Endothelial cell of umbilical vein (primary cell): ENCODE measurements at regions not wholly inside any gene's neighbourhood (a gene's known extent, or its start where the extent isn't known, plus 50 kb on each side); places are given as distances from the start of the nearest gene placed in this dataset.

Experiments used
- BruUV-seq: library from RNA; stranded (reverse); fragments of 400-500 nt; replicated peaks from 2 replicates; lab custom pipeline; 2021; lab: Mats Ljungman, UMichigan
- CTCF ChIA-PET: fragments of 300-600, 350-600 bp; sonication (Branson Sonifier 250); formaldehyde crosslinking; loops from one replicate; lab custom pipeline; 2021; ENCODE audit warnings: antibody characterized with exemption, inconsistent platforms; lab: Charles Lee
- POLR2A ChIA-PET: fragments of 300-600, 350-600 bp; sonication (Branson Sonifier 250); formaldehyde crosslinking; loops from one replicate; lab custom pipeline; 2021; ENCODE audit warnings: antibody characterized with exemption, inconsistent platforms; lab: Charles Lee
- DNase-seq: peaks from one replicate; pipeline ENCODE4 v3.0.0-alpha.2; 2011; ENCODE audit warnings: low read depth, low spot score
- FAIRE-seq: peaks from 2 replicates; lab custom pipeline; 2011; peaks lifted over from hg19 to GRCh38; lab: Jason Lieb, UNC
- H2AFZ ChIP-seq: 2 replicates; pipeline ENCODE4 v1.6.0; 2012; ENCODE audit warnings: low read depth, low read length, control low read depth, inconsistent platforms
- H3K27ac ChIP-seq: 2 replicates; pipeline ENCODE4 v1.5.1; 2011; ENCODE audit warnings: low read depth, mild to moderate bottlenecking, control low read depth, low read length, moderate library complexity; ENCODE audit not compliant: insufficient read depth
- H3K27me3 ChIP-seq, 2 experiments: 2 replicates each; pipeline versions ENCODE4 v1.6.0 to v1.6.1; 2011; ENCODE audit warnings: low read length in 2 of 2, mixed read lengths in 1 of 2; ENCODE audit not compliant: control insufficient read depth in 2 of 2, insufficient read depth in 2 of 2
- H3K36me3 ChIP-seq, 2 experiments: 2 replicates in 1 of 2; 3 replicates in 1 of 2; pipeline ENCODE4 v1.5.1; 2011; ENCODE audit warnings: low read length in 2 of 2, mild to moderate bottlenecking in 1 of 2, moderate library complexity in 1 of 2; ENCODE audit not compliant: control insufficient read depth in 2 of 2, insufficient read depth in 2 of 2; ENCODE audit errors: extremely low read depth in 1 of 2
- H3K4me1 ChIP-seq: 3 replicates; pipeline ENCODE4 v1.5.1; 2011; ENCODE audit warnings: mild to moderate bottlenecking, low read length; ENCODE audit not compliant: control insufficient read depth, insufficient read depth; ENCODE audit errors: extremely low read depth
- H3K4me2 ChIP-seq: 2 replicates; pipeline ENCODE4 v1.6.1; 2011; ENCODE audit warnings: low read length, control low read depth, mixed read lengths; ENCODE audit not compliant: insufficient read depth
- H3K4me3 ChIP-seq, 3 experiments: fragments of 200-600 bp in 1 of 3; sonication (generic), shearing (Covaris generic) in 1 of 3; replicated peaks in 1 of 3; 2 replicates each; pipeline ENCODE4 v1.5.1; 2011 to 2016; ENCODE audit warnings: control low read depth in 3 of 3, low read length in 3 of 3, mild to moderate bottlenecking in 2 of 3, inconsistent platforms in 1 of 3, low read depth in 1 of 3, moderate library complexity in 1 of 3; ENCODE audit not compliant: insufficient read depth in 1 of 3
- H3K79me2 ChIP-seq: 2 replicates; pipeline ENCODE4 v1.6.0; 2012; ENCODE audit warnings: low read length, inconsistent platforms; ENCODE audit not compliant: control insufficient read depth, insufficient read depth
- H3K9ac ChIP-seq: replicated peaks from 2 replicates; pipeline ENCODE3; 2011; ENCODE audit warnings: low read length, control low read depth; ENCODE audit not compliant: insufficient read depth; ENCODE audit errors: extremely low read depth
- H3K9me1 ChIP-seq: replicated peaks from 3 replicates; pipeline ENCODE4 v1.6.0; 2011; ENCODE audit warnings: mild to moderate bottlenecking, low read length; ENCODE audit not compliant: control insufficient read depth, insufficient read depth; ENCODE audit errors: extremely low read depth
- H3K9me3 ChIP-seq: replicated peaks from 2 replicates; pipeline ENCODE4 v1.5.1; 2012; ENCODE audit warnings: low read length, inconsistent platforms; ENCODE audit not compliant: control insufficient read depth, insufficient read depth
- H4K20me1 ChIP-seq: replicated peaks from 2 replicates; pipeline ENCODE3; 2011; ENCODE audit warnings: mild to moderate bottlenecking, low read length; ENCODE audit not compliant: control insufficient read depth, insufficient read depth; ENCODE audit errors: extremely low read depth
- CTCF ChIP-seq, 2 donors: IDR thresholded peaks; 1 replicate in 1 of 2; 2 replicates in 1 of 2; pipeline ENCODE4 v1.5.1; 2011; ENCODE audit warnings: low read length in 2 of 2, mild to moderate bottlenecking in 2 of 2, moderate library complexity in 2 of 2, control low read depth in 1 of 2, inconsistent platforms in 1 of 2, low read depth in 1 of 2; ENCODE audit not compliant: insufficient read depth in 1 of 2; ENCODE audit errors: extremely low read depth in 1 of 2
- EZH2 ChIP-seq: IDR thresholded peaks from 2 replicates; pipeline ENCODE4 v1.6.1; 2012; ENCODE audit warnings: borderline replicate concordance, low read depth, mild to moderate bottlenecking, moderate library complexity, low read length, inconsistent platforms; ENCODE audit not compliant: severe bottlenecking
- FOS ChIP-seq: IDR thresholded peaks from 2 replicates; pipeline ENCODE4 v1.6.1; 2011; ENCODE audit warnings: mild to moderate bottlenecking, low read length, moderate library complexity, borderline replicate concordance; ENCODE audit not compliant: insufficient read depth
- GATA2 ChIP-seq: IDR thresholded peaks from 2 replicates; pipeline ENCODE4 v1.7.0; 2011; ENCODE audit warnings: low read depth, mild to moderate bottlenecking, moderate library complexity, mixed read lengths, low read length; ENCODE audit not compliant: insufficient read length, insufficient read depth
- JUN ChIP-seq: IDR thresholded peaks from 2 replicates; pipeline ENCODE4 v1.6.1; 2011; ENCODE audit warnings: borderline replicate concordance, low read depth; ENCODE audit not compliant: insufficient read length, insufficient read depth
- MAX ChIP-seq: IDR thresholded peaks from 2 replicates; pipeline ENCODE4 v1.6.1; 2011; ENCODE audit not compliant: insufficient read depth, insufficient read length
- MYC ChIP-seq: IDR thresholded peaks from one replicate; pipeline ENCODE4 v1.6.1; 2011; ENCODE audit warnings: mild to moderate bottlenecking, low read depth, low read length
- POLR2A ChIP-seq: IDR thresholded peaks from 2 replicates; pipeline ENCODE4 v1.6.1; 2012; ENCODE audit warnings: low read depth, mild to moderate bottlenecking, control low read depth, low read length
- POLR2AphosphoS5 ChIP-seq: IDR thresholded peaks from 2 replicates; pipeline ENCODE4 v1.6.1; 2012; ENCODE audit warnings: low read depth, mild to moderate bottlenecking, control low read depth, low read length, moderate library complexity; ENCODE audit not compliant: insufficient read depth
- dilution Hi-C: fragments of 300-500 bp; cut with MboI; formaldehyde crosslinking; loops from one replicate; pipeline ENCODE4 v1.15.0; 2019; ENCODE audit warnings: low sequenced_read_pairs; ENCODE audit not compliant: extremely low pct_ligation_motif_present
- intact Hi-C: fragments of 100-400 bp; cut with micrococcal nuclease; formaldehyde crosslinking; loops from one replicate; pipeline ENCODE4 v1.10.0; 2022

DNA sequence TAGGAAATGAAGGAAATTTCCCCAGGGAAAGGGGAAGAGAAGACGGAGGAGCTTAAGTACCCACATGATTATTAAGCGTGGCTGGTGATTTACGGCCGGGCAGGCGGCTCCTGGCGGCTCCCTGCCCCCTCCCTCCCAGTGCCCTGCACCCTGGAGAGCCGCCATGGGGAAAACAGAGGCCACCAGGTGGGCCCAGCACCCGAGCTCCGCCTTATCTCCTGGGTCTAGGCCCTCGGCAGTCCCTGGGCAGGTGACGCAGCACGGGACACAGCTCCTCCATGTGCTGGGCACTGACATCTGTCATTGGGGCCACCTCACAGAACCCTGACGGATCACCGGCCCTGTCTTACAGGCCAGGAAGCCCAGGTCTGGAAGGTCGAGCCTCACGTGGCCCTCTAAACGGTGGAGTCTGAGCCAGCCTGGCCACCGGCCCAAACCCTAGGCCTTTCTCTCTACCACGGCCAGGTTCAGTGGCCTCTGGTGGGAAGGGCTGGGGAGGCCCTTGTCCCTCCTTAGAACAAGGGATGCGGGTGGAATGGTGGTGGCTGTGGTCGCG lies 60.2 kb upstream of the PPARA start:
- ChIA-PET CTCF (interaction anchor here (2.2 to 3.3 kb wide), 3 partner anchors 27 to 93 kb away, joined by 10 to 61 read pairs (median 13); no protein-coding TSS in a partner anchor), POLR2A (interaction anchor here (2.2 kb wide), 1 partner anchor 16 kb away, joined by 7 read pairs; no protein-coding TSS in a partner anchor)
- no peaks in the 10 kb centered on the region for H3K27me3 ChIP-seq

More for the DNA sequence above, 60.2 kb upstream of the PPARA start:
- no TSS peak for BruUV-seq
- intact Hi-C loops (no loop called here), dilution Hi-C loops (no loop called here)
- peaks cover 52% of the 10 kb centered on the region for H3K4me1 ChIP-seq
- H3K9me1 ChIP-seq = no peaks in the 10 kb centered on the region
- H3K79me2 ChIP-seq = peaks cover 100% of the 10 kb centered on the region
- no peaks in the 10 kb centered on the region for H4K20me1 ChIP-seq
- H3K9ac ChIP-seq = no peak overlapping the region
- FAIRE-seq = no peak
- no peaks in the 10 kb centered on the region for H3K9me3 ChIP-seq
- DNase-seq = no peak
- no peak overlapping the region for H3K4me3 ChIP-seq
- peaks cover 11 to 52% of the 10 kb centered on the region in 2 experiments for H3K36me3 ChIP-seq
- H3K27ac ChIP-seq = peak overlapping the region; percentile 32
- no peak overlapping the region for H2AFZ ChIP-seq
- TF ChIP-seq MAX (no peak), EZH2 (no peak), GATA2 (no peak), POLR2A (no peak), FOS (no peak), POLR2AphosphoS5 (no peak), JUN (no peak), CTCF (IDR thresholded peaks at IDR 0.05; ENCODE audit: extremely low read depth in 1 of 2, insufficient read depth in 1 of 2, low read depth in 1 of 2, low read length in 2 of 2) (no peak), MYC (no peak)
- H3K4me2 ChIP-seq = no peak overlapping the region
